Medulla oblongata (tissue), 1 donor: ENCODE measurements at regions not wholly inside any gene's neighbourhood (a gene's known extent, or its start where the extent isn't known, plus 50 kb on each side); places are given as distances from the start of the nearest gene placed in this dataset.

Source experiments
- DNase-seq: peaks from one replicate; pipeline ENCODE4 v3.0.0-alpha.2; 2015; ENCODE audit errors: extremely low spot score

GRCh38 chr4:3343358-3343757 is 50.5 kb downstream of the RGS12 start:
- DNase-seq, result no peak

GRCh38 chr4:3344104-3344503 is 51.3 kb downstream of the RGS12 start:
- DNase-seq, result no peak

- DNase-seq, result no peak
Measured at GRCh38 chr4:3344596-3344995, 51.8 kb downstream of the RGS12 start.

DNA sequence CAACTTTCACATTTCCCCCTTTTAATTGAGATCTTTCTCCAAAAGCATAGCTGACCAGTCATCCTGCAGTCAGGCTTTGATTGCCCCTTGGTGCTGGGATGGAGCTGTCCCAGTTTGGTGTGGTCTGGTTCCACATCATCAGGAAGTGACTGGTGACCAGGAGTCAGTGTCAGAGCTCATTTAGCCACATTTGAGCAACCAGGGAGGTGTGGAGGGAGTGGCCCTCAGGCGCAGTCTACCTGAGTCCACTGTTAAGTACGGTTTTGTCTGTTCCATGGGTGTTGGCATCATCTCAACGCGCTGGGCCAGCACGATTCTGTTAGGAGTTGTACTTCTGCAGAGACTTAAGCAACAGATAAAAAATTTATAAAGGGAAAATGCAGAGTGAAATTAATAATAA is 52.6 kb downstream of the RGS12 start:
- no peak for DNase-seq

GRCh38 chr4:3346146-3346545 is 53.3 kb downstream of the RGS12 start:
- DNase-seq, result peak; percentile 92

- DNase-seq, result no peak
Measured at GRCh38 chr4:3347871-3348270, 55.0 kb downstream of the RGS12 start.

DNA sequence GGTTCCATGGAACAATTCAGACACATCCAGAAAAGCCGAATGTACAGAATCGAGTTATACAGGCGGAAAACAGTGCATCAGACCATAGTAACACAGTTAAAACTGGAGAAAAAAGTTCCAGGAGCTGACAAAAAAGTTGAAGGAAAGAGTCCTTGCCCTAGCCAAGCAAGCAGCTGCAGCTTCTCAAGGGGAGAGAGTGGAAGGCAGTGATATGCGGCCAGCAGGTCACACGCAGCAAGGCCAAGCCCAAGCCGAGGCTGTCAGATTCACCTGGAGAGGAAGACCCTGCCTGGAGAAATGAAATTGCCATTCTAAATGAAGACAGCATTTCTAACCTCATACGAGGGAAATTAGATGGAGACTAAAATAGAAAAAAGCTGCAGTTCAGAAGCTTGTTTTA is 55.8 kb downstream of the RGS12 start:
- no peak for DNase-seq

GRCh38 chr4:3349116-3349515 is 56.3 kb downstream of the RGS12 start:
- DNase-seq, result no peak

GRCh38 chr4:3351997-3352396 is 59.2 kb downstream of the RGS12 start:
- DNase-seq, result no peak

DNA sequence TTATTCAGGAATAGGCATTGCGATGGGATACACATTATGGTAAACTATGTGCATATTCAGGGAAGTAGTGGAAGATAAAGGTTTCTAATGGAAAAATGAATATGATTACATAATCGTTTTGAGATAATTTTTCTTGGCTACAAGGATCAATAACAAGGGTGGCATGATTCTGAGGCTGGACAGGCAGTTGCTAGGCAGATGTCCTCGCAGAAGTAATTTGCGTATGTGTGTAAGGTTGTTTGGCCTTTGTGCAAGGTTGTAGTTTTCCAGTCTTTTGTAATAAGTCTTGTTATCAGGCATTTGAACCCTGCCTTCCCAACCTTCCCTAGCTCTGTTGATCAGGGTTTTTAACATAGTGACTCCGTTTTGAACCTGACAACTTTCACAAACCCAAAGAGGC is 59.7 kb downstream of the RGS12 start:
- DNase-seq, result no peak

GRCh38 chr4:3352941-3353594 is 60.2 kb downstream of the RGS12 start:
- DNase-seq, result no peak

- no peak for DNase-seq
Measured at GRCh38 chr4:3353752-3354454, 61.1 kb downstream of the RGS12 start.

DNA sequence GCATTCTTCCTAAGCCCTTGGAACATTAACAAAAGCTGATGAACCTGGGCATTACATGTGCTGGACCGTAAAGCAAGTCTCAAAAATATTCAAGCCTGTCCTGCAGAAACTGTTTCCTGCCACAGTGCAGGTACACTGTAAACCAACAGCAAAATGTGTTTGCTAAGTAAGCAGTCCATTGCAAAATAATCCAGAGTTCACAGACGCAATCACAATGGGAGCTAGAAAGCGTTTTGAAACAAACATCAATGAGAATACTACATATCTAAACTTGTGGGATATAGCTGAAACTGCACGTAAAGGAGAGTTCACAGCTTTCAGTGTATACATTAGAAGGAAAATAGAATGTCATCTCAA is 61.6 kb downstream of the RGS12 start:
- no peak for DNase-seq

- peak; percentile 37 for DNase-seq
Measured at GRCh38 chr4:3355266-3355748, 62.5 kb downstream of the RGS12 start.

DNA sequence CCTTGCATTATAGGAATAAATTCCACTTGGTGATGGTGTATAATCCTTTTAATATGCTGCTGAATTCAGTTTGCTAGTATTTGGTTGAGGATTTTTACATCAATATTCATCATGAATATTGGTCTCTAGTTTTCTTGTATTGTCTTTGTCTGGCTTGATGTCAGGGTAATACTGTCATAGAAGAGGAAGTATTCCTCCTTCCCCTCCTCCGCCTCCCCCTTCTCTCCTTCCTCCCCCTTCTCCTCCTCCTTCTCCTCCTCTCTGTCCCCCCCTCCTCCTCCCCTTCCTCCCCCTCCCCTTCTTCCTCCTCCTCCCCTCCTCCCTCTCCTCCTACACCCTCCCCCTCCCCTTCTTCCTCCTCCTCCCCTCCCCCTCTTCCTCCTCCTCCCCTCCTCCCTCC is 65.8 kb downstream of the RGS12 start:
- no peak for DNase-seq

DNA sequence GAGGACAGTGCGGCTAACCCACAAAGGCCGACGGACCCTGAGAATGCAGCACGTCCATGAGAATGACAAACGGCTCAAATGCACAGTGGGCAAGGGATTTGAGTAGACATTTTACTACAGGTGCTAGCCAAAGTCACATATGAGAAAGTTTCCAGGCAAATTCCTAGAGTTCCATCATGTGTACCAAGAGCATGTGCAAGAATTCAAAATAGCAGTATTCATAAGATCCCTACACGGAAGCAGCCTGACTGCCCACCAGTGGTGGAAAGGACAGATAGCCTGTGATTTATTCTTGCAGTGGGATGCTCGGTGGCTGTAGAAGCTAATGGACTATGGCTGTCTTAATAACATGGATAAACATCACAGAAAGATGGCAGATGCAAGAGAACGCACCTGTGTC is 68.0 kb downstream of the RGS12 start:
- no peak for DNase-seq

- no peak for DNase-seq
Measured at GRCh38 chr4:3361406-3361805, 68.6 kb downstream of the RGS12 start.

- no peak for DNase-seq
Measured at GRCh38 chr4:3361896-3362295, 69.1 kb downstream of the RGS12 start.

DNA sequence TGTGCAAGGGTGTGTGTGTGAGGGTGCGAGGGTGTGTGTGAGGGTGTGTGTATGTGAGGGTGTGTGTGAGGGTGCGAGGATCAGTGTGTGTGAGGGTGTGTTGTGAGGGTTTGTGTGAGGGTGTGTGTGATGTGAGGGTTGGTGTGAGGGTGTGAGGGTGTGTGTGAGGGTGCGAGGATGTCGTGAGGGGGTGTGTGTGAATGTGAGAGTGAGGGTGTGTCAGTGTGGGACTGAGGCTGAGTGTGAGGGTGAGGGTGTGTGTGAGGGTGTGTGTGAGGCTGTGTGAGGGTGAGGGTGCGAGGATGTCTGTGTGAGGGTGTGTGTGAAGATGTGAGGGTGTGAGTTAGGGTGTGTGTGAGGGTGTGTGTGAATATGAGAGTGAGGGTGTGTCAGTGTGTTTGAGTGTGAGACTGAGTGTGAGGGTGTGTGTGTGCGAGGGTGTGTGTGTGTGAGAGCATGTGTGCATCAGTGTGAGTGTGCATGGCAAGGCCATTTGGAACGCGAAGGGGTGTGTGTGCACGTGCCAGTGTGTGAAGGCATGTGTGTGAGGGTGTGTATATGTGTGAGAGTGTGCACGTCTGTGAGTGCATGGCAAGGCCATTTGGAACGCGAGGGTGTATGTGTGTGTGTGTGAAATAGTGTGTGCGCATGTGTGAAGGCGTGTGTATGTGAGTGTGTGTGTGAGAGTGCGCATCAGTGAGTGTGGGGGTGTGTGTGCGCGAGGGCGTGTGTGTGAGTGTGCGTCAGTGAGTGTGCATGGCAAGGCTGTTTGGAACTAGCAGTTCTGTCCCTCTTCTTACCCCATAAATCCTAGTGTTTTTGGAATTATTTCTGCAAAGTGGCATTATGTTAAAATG is 69.8 kb downstream of the RGS12 start:
- DNase-seq, result no peak

DNA sequence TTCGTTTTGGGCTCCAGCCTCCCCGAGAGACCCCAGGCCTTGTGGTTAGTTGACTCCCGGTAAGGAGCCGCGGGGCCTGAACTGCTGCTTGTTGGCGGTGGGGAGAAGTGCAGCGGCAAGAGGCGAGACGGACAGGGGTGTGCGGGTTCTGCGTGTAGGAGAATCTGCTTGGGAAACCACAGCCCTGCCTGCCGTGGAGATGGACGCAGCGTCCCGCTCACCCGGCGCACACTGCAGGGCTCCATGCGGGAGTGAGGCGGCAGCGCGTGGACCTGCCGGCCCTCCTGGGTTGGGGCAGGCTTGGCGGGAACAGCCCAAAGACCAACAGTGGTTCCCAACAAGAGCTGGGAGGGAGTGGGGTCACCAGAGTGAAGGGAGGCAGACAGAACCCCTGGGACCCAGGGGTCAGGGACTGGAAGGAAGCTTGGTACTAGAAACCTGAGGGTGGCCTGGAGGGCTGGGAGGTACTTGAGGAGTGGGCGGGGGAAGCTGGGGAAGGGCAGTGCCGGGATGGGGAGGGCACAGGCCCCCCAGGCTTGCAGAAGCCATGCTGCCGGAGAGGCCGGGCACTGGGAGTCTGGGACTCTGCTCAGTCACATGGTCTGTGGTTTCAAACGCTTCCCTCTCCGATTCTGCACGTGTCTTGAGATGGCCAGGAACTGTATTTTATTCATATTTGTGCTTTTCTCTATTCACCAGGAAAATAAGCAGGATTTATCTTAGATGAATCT is 70.8 kb downstream of the RGS12 start:
- no peak for DNase-seq

DNA sequence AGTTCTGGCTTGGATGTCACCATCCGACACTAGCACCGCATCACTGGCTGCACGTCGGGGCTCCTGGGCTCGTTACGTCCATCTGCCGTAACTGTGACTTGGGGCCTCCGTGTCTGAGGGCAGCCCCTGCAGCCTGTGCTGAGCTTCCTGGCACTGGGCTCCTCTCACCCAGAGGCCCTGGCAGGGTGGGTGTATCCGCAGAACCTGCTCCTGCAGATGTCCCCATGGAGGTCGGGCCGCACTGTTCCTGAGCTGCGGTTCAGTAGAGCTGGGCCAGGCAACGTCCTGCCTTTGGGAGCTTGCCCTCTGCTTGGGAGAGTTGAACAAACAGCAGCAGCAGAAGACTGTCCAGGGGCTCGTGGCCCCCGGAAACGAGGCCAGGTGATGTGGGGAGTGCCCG is 71.4 kb downstream of the RGS12 start:
- DNase-seq, result no peak
